HCT116 (cell line): ENCODE measurements at regions not wholly inside any gene's neighbourhood (a gene's known extent, or its start where the extent isn't known, plus 50 kb on each side); places are given as distances from the start of the nearest gene placed in this dataset.

Experiments used
- ATAC-seq: fragments of 200-7000 bp; cut with Tn5 transposase; 2 replicates; pipeline ENCODE4 v1.9.1; 2020; ENCODE audit warnings: mild to moderate bottlenecking, moderate library complexity
- BruUV-seq: library from RNA; stranded (reverse); fragments of 400-500 nt; replicated peaks from 2 replicates; lab custom pipeline; 2021; lab: Mats Ljungman, UMichigan
- CTCF ChIA-PET: fragments of 300-600 bp; sonication (Branson Sonifier 250); formaldehyde crosslinking; loops from one replicate; lab custom pipeline; 2021; ENCODE audit warnings: antibody characterized with exemption; lab: Charles Lee
- POLR2A ChIA-PET: fragments of 300-600, 350-600 bp; sonication (Branson Sonifier 250); formaldehyde crosslinking; loops from one replicate; lab custom pipeline; 2021; ENCODE audit warnings: antibody characterized with exemption; lab: Charles Lee
- RAD21 ChIA-PET, 2 experiments: fragments of 300-600 bp; sonication (Branson Sonifier 250); formaldehyde crosslinking; loops; one replicate each; lab custom pipeline; 2023; ENCODE audit warnings: low total read pairs in 2 of 2; ENCODE audit not compliant: uncharacterized antibody in 2 of 2, unreplicated experiment in 2 of 2, low non-redundant PET in 1 of 2; lab: Charles Lee
- DNase-seq: peaks from one replicate; pipeline ENCODE4 v3.0.0-alpha.2; 2010; ENCODE audit warnings: low read depth, low spot score
- H2AFZ ChIP-seq: fragments of 200-600 bp; shearing (Covaris generic), sonication (generic); 2 replicates; pipeline ENCODE4 v1.6.1; 2017; ENCODE audit warnings: low read depth, mixed run types, mixed read lengths, antibody characterized with exemption, low read length; ENCODE audit not compliant: poor library complexity, severe bottlenecking
- H3K27ac ChIP-seq: 2 replicates; pipeline ENCODE4 v1.5.1; 2012; ENCODE audit warnings: low read depth, low read length
- H3K27me3 ChIP-seq: fragments of 200-600 bp; sonication (generic); 2 replicates; pipeline ENCODE4 v1.6.1; 2016; ENCODE audit warnings: mixed run types, low read length, mixed read lengths; ENCODE audit not compliant: insufficient read depth
- H3K36me3 ChIP-seq, 2 experiments: fragments of 200-500 bp in 1 of 2; fragments of 200-600 bp in 1 of 2; sonication (Bioruptor generic) in 1 of 2; sonication (generic) in 1 of 2; 2 replicates each; pipeline versions ENCODE4 v1.5.1 to v1.6.1; 2014 to 2016; ENCODE audit warnings: low read length in 2 of 2, inconsistent platforms in 1 of 2, mixed read lengths in 1 of 2, mixed run types in 1 of 2; ENCODE audit not compliant: insufficient read depth in 2 of 2, control insufficient read depth in 1 of 2
- H3K4me1 ChIP-seq, 2 experiments: fragments of 200-600 bp in 1 of 2; sonication (generic) in 1 of 2; 2 replicates each; pipeline versions ENCODE4 v1.5.1 to v1.6.1; 2012 to 2017; ENCODE audit warnings: low read length in 2 of 2, inconsistent platforms in 1 of 2, mild to moderate bottlenecking in 1 of 2, mixed read lengths in 1 of 2, mixed run types in 1 of 2, moderate library complexity in 1 of 2; ENCODE audit not compliant: insufficient read depth in 2 of 2, control insufficient read depth in 1 of 2
- H3K4me2 ChIP-seq: fragments of 200-600 bp; sonication (generic); 2 replicates; pipeline ENCODE4 v1.6.1; 2017; ENCODE audit warnings: mixed run types, low read length, mixed read lengths
- H3K4me3 ChIP-seq, 2 experiments: fragments of 200-600 bp in 1 of 2; sonication (generic) in 1 of 2; replicated peaks in 1 of 2; 2 replicates each; pipeline ENCODE4 v1.5.1; 2011 to 2016; ENCODE audit warnings: low read length in 2 of 2, control low read depth in 1 of 2, low read depth in 1 of 2, mild to moderate bottlenecking in 1 of 2, mixed read lengths in 1 of 2, mixed run types in 1 of 2
- H3K79me2 ChIP-seq: fragments of 200-600 bp; sonication (generic); 2 replicates; pipeline ENCODE4 v1.6.1; 2017; ENCODE audit warnings: mild to moderate bottlenecking, mixed run types, low read length, moderate library complexity, mixed read lengths; ENCODE audit not compliant: insufficient read depth
- H3K9ac ChIP-seq: fragments of 200-600 bp; sonication (generic); 2 replicates; pipeline ENCODE4 v1.6.1; 2016; ENCODE audit warnings: low read length, mixed read lengths
- H3K9me2 ChIP-seq: fragments of 200-600 bp; sonication (generic), shearing (Covaris generic); 2 replicates; pipeline ENCODE4 v1.6.1; 2017; ENCODE audit warnings: mixed run types, mild to moderate bottlenecking, moderate library complexity; ENCODE audit not compliant: insufficient read depth
- H3K9me3 ChIP-seq, 2 experiments: fragments of 200-500 bp in 1 of 2; fragments of 200-600 bp in 1 of 2; sonication (Bioruptor generic) in 1 of 2; sonication (generic) in 1 of 2; 2 replicates each; pipeline ENCODE4 v1.6.1; 2014 to 2017; ENCODE audit warnings: low read length in 2 of 2, mixed read lengths in 2 of 2, inconsistent platforms in 1 of 2, low read depth in 1 of 2, mild to moderate bottlenecking in 1 of 2, mixed run types in 1 of 2, moderate library complexity in 1 of 2; ENCODE audit not compliant: control insufficient read depth in 1 of 2, insufficient read depth in 1 of 2
- H4K20me1 ChIP-seq: fragments of 200-600 bp; sonication (generic), shearing (Covaris generic); 2 replicates; pipeline ENCODE4 v1.6.1; 2017; ENCODE audit warnings: mixed run types, mild to moderate bottlenecking, moderate library complexity; ENCODE audit not compliant: insufficient read depth
- CBX3 ChIP-seq: IDR thresholded peaks from 2 replicates; pipeline ENCODE4 v1.6.1; 2012; ENCODE audit warnings: low read depth
- CEBPB ChIP-seq: IDR thresholded peaks from 2 replicates; pipeline ENCODE4 v1.6.1; 2012; ENCODE audit warnings: low read depth
- EGR1 ChIP-seq: IDR thresholded peaks from 2 replicates; pipeline ENCODE4 v1.6.1; 2012; ENCODE audit warnings: low read depth
- EZH2 ChIP-seq: fragments of 200-600 bp; sonication (generic); IDR thresholded peaks from 2 replicates; pipeline ENCODE4 v1.6.1; 2017; ENCODE audit warnings: antibody characterized with exemption, mixed run types
- EZH2phosphoT487 ChIP-seq: fragments of 200-600 bp; IDR thresholded peaks from 2 replicates; pipeline ENCODE4 v1.6.1; 2018; ENCODE audit warnings: antibody characterized with exemption, borderline replicate concordance
- JUND ChIP-seq: IDR thresholded peaks from 2 replicates; pipeline ENCODE4 v1.6.1; 2012
- POLR2A ChIP-seq: IDR thresholded peaks from 2 replicates; pipeline ENCODE4 v1.7.0; 2011; ENCODE audit warnings: borderline replicate concordance; ENCODE audit not compliant: insufficient read depth, insufficient read length; ENCODE audit errors: extremely low read depth
- RAD21 ChIP-seq: IDR thresholded peaks from 2 replicates; pipeline ENCODE4 v1.6.1; 2012; ENCODE audit warnings: low read depth, mild to moderate bottlenecking
- SP1 ChIP-seq: IDR thresholded peaks from 2 replicates; pipeline ENCODE4 v1.6.1; 2012; ENCODE audit warnings: low read depth
- SRF ChIP-seq: IDR thresholded peaks from 2 replicates; pipeline ENCODE4 v1.6.1; 2012; ENCODE audit warnings: low read depth
- TCF7L2 ChIP-seq: IDR thresholded peaks from 2 replicates; pipeline ENCODE4 v1.7.0; 2011; ENCODE audit warnings: borderline replicate concordance, inconsistent platforms; ENCODE audit not compliant: insufficient read depth, insufficient read length; ENCODE audit errors: extremely low read depth
- YY1 ChIP-seq: IDR thresholded peaks from 2 replicates; pipeline ENCODE4 v1.6.1; 2011; ENCODE audit warnings: low read length, low read depth, moderate library complexity, mild to moderate bottlenecking; ENCODE audit not compliant: insufficient replicate concordance; ENCODE audit errors: extremely low read depth
- ZFX ChIP-seq: fragments of 450-650 bp; IDR thresholded peaks from 2 replicates; pipeline ENCODE4 v1.6.1; 2017
- intact Hi-C: fragments of 100-400 bp; cut with micrococcal nuclease; formaldehyde crosslinking; loops from 2 replicates; pipeline ENCODE4 v1.10.0; 2022
- TF ChIP-seq, protein P1 (sequence below): IDR thresholded peaks from 2 replicates; pipeline ENCODE4 v1.6.1; 2011; ENCODE audit warnings: mild to moderate bottlenecking, low read length, moderate library complexity; ENCODE audit not compliant: insufficient replicate concordance; ENCODE audit errors: extremely low read depth
- TF ChIP-seq, protein P2 (sequence below): IDR thresholded peaks from 2 replicates; pipeline ENCODE4 v1.6.1; 2012; ENCODE audit warnings: low read depth
- TF ChIP-seq, protein P3 (sequence below): IDR thresholded peaks from 2 replicates; pipeline ENCODE4 v1.6.1; 2012
- TF ChIP-seq, protein P4 (sequence below), 3 experiments: fragments of 200-600 bp in 1 of 3; sonication (generic) in 1 of 3; IDR thresholded peaks in 2 of 3; conservative IDR thresholded peaks in 1 of 3; 2 replicates each; pipeline ENCODE4 v1.5.1; 2012 to 2017; ENCODE audit warnings: low read depth in 2 of 3, low read length in 2 of 3, antibody characterized with exemption in 1 of 3, borderline replicate concordance in 1 of 3, control low read depth in 1 of 3, mild to moderate bottlenecking in 1 of 3, mixed read lengths in 1 of 3, mixed run types in 1 of 3, moderate library complexity in 1 of 3; ENCODE audit not compliant: insufficient read depth in 1 of 3

DNA sequence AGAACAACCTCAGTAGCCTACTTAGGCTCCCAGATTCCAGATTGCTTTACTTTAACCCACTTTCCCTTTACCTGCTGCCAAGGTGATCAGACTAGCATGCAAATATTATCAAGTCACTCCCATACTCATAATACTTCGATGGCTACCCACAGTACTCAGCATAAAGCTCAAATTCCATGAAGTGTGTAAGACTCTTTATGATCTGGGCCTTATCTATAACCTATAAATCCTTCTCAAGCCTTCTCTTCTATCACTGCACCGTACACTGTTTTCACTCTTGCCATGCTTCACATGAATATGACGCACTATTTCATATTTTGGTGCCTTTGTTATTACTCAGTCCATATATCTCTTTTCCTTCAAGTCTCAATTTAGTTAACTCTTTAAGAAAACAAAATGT lies 135.2 kb upstream of the TARS1 start:
- H3K4me2 ChIP-seq = no peak overlapping the region
- TF ChIP-seq YY1 (no peak), CBX3 (no peak), JUND (no peak), ZFX (no peak), SRF (no peak), TCF7L2 (no peak), RAD21 (no peak), EZH2 (no peak), EZH2phosphoT487 (no peak), SP1 (no peak), POLR2A (no peak), CEBPB (no peak), EGR1 (no peak)
- TF ChIP-seq, protein P1, sequence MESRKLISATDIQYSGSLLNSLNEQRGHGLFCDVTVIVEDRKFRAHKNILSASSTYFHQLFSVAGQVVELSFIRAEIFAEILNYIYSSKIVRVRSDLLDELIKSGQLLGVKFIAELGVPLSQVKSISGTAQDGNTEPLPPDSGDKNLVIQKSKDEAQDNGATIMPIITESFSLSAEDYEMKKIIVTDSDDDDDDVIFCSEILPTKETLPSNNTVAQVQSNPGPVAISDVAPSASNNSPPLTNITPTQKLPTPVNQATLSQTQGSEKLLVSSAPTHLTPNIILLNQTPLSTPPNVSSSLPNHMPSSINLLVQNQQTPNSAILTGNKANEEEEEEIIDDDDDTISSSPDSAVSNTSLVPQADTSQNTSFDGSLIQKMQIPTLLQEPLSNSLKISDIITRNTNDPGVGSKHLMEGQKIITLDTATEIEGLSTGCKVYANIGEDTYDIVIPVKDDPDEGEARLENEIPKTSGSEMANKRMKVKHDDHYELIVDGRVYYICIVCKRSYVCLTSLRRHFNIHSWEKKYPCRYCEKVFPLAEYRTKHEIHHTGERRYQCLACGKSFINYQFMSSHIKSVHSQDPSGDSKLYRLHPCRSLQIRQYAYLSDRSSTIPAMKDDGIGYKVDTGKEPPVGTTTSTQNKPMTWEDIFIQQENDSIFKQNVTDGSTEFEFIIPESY = no peak
- TF ChIP-seq, protein P2, sequence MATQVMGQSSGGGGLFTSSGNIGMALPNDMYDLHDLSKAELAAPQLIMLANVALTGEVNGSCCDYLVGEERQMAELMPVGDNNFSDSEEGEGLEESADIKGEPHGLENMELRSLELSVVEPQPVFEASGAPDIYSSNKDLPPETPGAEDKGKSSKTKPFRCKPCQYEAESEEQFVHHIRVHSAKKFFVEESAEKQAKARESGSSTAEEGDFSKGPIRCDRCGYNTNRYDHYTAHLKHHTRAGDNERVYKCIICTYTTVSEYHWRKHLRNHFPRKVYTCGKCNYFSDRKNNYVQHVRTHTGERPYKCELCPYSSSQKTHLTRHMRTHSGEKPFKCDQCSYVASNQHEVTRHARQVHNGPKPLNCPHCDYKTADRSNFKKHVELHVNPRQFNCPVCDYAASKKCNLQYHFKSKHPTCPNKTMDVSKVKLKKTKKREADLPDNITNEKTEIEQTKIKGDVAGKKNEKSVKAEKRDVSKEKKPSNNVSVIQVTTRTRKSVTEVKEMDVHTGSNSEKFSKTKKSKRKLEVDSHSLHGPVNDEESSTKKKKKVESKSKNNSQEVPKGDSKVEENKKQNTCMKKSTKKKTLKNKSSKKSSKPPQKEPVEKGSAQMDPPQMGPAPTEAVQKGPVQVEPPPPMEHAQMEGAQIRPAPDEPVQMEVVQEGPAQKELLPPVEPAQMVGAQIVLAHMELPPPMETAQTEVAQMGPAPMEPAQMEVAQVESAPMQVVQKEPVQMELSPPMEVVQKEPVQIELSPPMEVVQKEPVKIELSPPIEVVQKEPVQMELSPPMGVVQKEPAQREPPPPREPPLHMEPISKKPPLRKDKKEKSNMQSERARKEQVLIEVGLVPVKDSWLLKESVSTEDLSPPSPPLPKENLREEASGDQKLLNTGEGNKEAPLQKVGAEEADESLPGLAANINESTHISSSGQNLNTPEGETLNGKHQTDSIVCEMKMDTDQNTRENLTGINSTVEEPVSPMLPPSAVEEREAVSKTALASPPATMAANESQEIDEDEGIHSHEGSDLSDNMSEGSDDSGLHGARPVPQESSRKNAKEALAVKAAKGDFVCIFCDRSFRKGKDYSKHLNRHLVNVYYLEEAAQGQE = no peak
- TF ChIP-seq, protein P3, sequence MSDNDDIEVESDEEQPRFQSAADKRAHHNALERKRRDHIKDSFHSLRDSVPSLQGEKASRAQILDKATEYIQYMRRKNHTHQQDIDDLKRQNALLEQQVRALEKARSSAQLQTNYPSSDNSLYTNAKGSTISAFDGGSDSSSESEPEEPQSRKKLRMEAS = no peak
- TF ChIP-seq, protein P4, sequence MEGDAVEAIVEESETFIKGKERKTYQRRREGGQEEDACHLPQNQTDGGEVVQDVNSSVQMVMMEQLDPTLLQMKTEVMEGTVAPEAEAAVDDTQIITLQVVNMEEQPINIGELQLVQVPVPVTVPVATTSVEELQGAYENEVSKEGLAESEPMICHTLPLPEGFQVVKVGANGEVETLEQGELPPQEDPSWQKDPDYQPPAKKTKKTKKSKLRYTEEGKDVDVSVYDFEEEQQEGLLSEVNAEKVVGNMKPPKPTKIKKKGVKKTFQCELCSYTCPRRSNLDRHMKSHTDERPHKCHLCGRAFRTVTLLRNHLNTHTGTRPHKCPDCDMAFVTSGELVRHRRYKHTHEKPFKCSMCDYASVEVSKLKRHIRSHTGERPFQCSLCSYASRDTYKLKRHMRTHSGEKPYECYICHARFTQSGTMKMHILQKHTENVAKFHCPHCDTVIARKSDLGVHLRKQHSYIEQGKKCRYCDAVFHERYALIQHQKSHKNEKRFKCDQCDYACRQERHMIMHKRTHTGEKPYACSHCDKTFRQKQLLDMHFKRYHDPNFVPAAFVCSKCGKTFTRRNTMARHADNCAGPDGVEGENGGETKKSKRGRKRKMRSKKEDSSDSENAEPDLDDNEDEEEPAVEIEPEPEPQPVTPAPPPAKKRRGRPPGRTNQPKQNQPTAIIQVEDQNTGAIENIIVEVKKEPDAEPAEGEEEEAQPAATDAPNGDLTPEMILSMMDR (IDR thresholded peaks at IDR 0.05 in 2 of 3, conservative IDR thresholded peaks at IDR 0.05 in 1 of 3; ENCODE audit: borderline replicate concordance in 1 of 3, insufficient read depth in 1 of 3, low read depth in 2 of 3, low read length in 2 of 3) = no peak
- no TSS peak for BruUV-seq
- intact Hi-C loops = loop anchor here (10.0 kb wide), 1 partner anchor 361 kb away; no protein-coding TSS in a partner anchor
- H4K20me1 ChIP-seq = no peaks in the 10 kb centered on the region
- H3K27ac ChIP-seq = no peak overlapping the region
- H2AFZ ChIP-seq = no peak overlapping the region
- ChIA-PET CTCF (no interaction called here), RAD21 (no interaction called here), POLR2A (no interaction called here)
- no peak overlapping the region for H3K9ac ChIP-seq
- no peak overlapping the region for H3K4me3 ChIP-seq
- no peaks in the 10 kb centered on the region for H3K9me2 ChIP-seq
- DNase-seq (no peak), ATAC-seq (no peak)
- no peaks in the 10 kb centered on the region for H3K9me3 ChIP-seq
- H3K4me1 ChIP-seq = no peaks in the 10 kb centered on the region
- no peaks in the 10 kb centered on the region for H3K27me3 ChIP-seq
- H3K79me2 ChIP-seq = no peaks in the 10 kb centered on the region
- no peaks in the 10 kb centered on the region for H3K36me3 ChIP-seq
